Loucy (cell line): ENCODE measurements at regions not wholly inside any gene's neighbourhood (a gene's known extent, or its start where the extent isn't known, plus 50 kb on each side); places are given as distances from the start of the nearest gene placed in this dataset.

Experiments used
- H2AFZ ChIP-seq: fragments of 200-600 bp; sonication (generic); 2 replicates; pipeline ENCODE4 v1.6.0; 2016; ENCODE audit warnings: antibody characterized with exemption, mild to moderate bottlenecking, low read length, moderate library complexity
- H3F3A ChIP-seq: fragments of 200-600 bp; 2 replicates; pipeline ENCODE4 v1.6.0; 2016; ENCODE audit warnings: antibody characterized with exemption, low read depth, mild to moderate bottlenecking
- H3K27me3 ChIP-seq: fragments of 200-600 bp; sonication (generic); 2 replicates; pipeline ENCODE4 v1.6.1; 2014; ENCODE audit warnings: low read length, mild to moderate bottlenecking; ENCODE audit not compliant: insufficient read depth, poor library complexity, severe bottlenecking
- H3K36me3 ChIP-seq: fragments of 200-600 bp; sonication (generic); 2 replicates; pipeline ENCODE4 v1.6.1; 2016; ENCODE audit warnings: low read length; ENCODE audit not compliant: insufficient read depth
- H3K4me1 ChIP-seq: fragments of 200-600 bp; sonication (generic); 2 replicates; pipeline ENCODE4 v1.5.1; 2014; ENCODE audit warnings: low read length, mild to moderate bottlenecking; ENCODE audit not compliant: insufficient read depth, poor library complexity, severe bottlenecking
- H3K4me2 ChIP-seq: fragments of 200-600 bp; sonication (generic); 2 replicates; pipeline ENCODE4 v1.6.0; 2014; ENCODE audit warnings: antibody characterized with exemption, low read length, low read depth, mild to moderate bottlenecking; ENCODE audit not compliant: poor library complexity, severe bottlenecking
- H3K4me3 ChIP-seq: fragments of 200-600 bp; sonication (generic); 2 replicates; pipeline ENCODE4 v1.5.1; 2014; ENCODE audit warnings: low read length, mild to moderate bottlenecking, mixed read lengths; ENCODE audit not compliant: poor library complexity, severe bottlenecking
- H3K79me2 ChIP-seq: fragments of 200-600 bp; sonication (generic); 2 replicates; pipeline ENCODE4 v1.6.1; 2014; ENCODE audit warnings: low read length; ENCODE audit not compliant: insufficient read depth
- H3K9ac ChIP-seq: fragments of 200-600 bp; sonication (generic); 2 replicates; pipeline ENCODE4 v1.6.0; 2014; ENCODE audit warnings: mild to moderate bottlenecking, low read depth, low read length, moderate library complexity; ENCODE audit not compliant: poor library complexity, severe bottlenecking
- H3K9me2 ChIP-seq: fragments of 200-600 bp; sonication (generic); replicated peaks from 2 replicates; pipeline ENCODE4 v1.6.1; 2016; ENCODE audit warnings: low read depth, low read length, mixed read lengths
- H3K9me3 ChIP-seq: fragments of 200-600 bp; sonication (generic); 2 replicates; pipeline ENCODE4 v1.6.1; 2014; ENCODE audit warnings: mild to moderate bottlenecking, antibody characterized with exemption, low read length, low read depth; ENCODE audit not compliant: insufficient read depth
- H4K20me1 ChIP-seq: fragments of 200-600 bp; sonication (generic); 2 replicates; pipeline ENCODE4 v1.6.0; 2014; ENCODE audit warnings: antibody characterized with exemption, low read length, mild to moderate bottlenecking; ENCODE audit not compliant: insufficient read depth, poor library complexity, severe bottlenecking
- CTCF ChIP-seq: fragments of 200-600 bp; sonication (generic); conservative IDR thresholded peaks from 2 replicates; pipeline ENCODE4 v1.5.1; 2014; ENCODE audit warnings: mild to moderate bottlenecking, antibody characterized with exemption, low read length
- EZH2phosphoT487 ChIP-seq: fragments of 200-600 bp; IDR thresholded peaks from 2 replicates; pipeline ENCODE4 v1.6.1; 2018; ENCODE audit warnings: antibody characterized with exemption, mild to moderate bottlenecking, moderate library complexity, borderline replicate concordance

- no peak for TF ChIP-seq CTCF
- TF ChIP-seq EZH2phosphoT487, result no peak
Observed at GRCh38 chr13:111048387-111048786, 66.7 kb upstream of the ARHGEF7 start.

GRCh38 chr13:111047326-111047725 lies 67.8 kb upstream of the ARHGEF7 start:
- H3K79me2 ChIP-seq, result no peaks in the 10 kb centered on the region
- no peaks in the 10 kb centered on the region for H3K9me3 ChIP-seq
- H2AFZ ChIP-seq, result 0 out of 2 replicates have a peak overlapping the region, but pooled peaks have one; percentile 60
- no peaks in the 10 kb centered on the region for H3K4me1 ChIP-seq
- no peaks in the 10 kb centered on the region for H3K9me2 ChIP-seq
- no peaks in the 10 kb centered on the region for H4K20me1 ChIP-seq
- no peak overlapping the region for H3K4me3 ChIP-seq
- H3K27me3 ChIP-seq, result no peaks in the 10 kb centered on the region
- no peak overlapping the region for H3K9ac ChIP-seq
- TF ChIP-seq EZH2phosphoT487, result no peak
- TF ChIP-seq CTCF, result no peak
- no peak overlapping the region for H3K4me2 ChIP-seq
- H3K36me3 ChIP-seq, result no peaks in the 10 kb centered on the region
- H3F3A ChIP-seq, result no peaks in the 10 kb centered on the region

More at GRCh38 chr13:111048387-111048786, 66.7 kb upstream of the ARHGEF7 start:
- H3K27me3 ChIP-seq, result no peaks in the 10 kb centered on the region
- no peaks in the 10 kb centered on the region for H4K20me1 ChIP-seq
- no peaks in the 10 kb centered on the region for H3K4me1 ChIP-seq
- no peaks in the 10 kb centered on the region for H3K36me3 ChIP-seq
- H3F3A ChIP-seq, result no peaks in the 10 kb centered on the region
- no peak overlapping the region for H3K9ac ChIP-seq
- no peak overlapping the region for H2AFZ ChIP-seq
- H3K9me3 ChIP-seq, result no peaks in the 10 kb centered on the region
- no peaks in the 10 kb centered on the region for H3K9me2 ChIP-seq
- H3K4me3 ChIP-seq, result no peak overlapping the region
- H3K4me2 ChIP-seq, result no peak overlapping the region
- H3K79me2 ChIP-seq, result no peaks in the 10 kb centered on the region

DNA sequence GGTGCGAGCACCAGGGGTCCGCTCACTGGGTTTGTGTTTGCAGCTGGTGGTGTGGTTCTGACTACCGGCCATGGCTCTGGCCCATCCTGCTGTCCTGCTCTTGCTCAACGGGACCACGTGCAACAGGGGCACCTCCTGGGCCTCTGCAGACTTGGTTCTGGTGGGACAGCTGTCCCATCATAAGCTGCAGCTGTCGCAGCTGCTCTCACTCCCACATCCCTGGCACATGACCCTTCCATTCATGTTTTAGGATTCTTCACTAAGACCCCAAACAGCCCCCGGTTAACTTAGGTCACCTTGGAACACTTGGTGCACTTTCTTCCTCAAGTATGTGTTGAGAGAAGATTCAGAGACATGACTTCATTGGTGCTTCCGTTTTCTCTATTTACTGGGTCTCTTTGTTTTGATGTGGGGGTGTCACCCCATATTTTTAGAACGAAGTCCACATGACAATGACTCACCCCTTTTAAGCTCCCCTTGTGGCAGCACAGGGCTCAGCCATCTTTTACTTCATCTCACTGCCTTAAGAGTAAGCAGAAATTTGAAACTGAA lies 68.4 kb upstream of the ARHGEF7 start:
- H3K9me3 ChIP-seq, result no peaks in the 10 kb centered on the region
- no peaks in the 10 kb centered on the region for H4K20me1 ChIP-seq
- H3K4me2 ChIP-seq, result no peak overlapping the region
- TF ChIP-seq CTCF, result no peak
- no peaks in the 10 kb centered on the region for H3K36me3 ChIP-seq
- no peaks in the 10 kb centered on the region for H3K27me3 ChIP-seq
- 0 out of 2 replicates have a peak overlapping the region, but pooled peaks have one; percentile 60 for H2AFZ ChIP-seq
- no peaks in the 10 kb centered on the region for H3F3A ChIP-seq
- no peak overlapping the region for H3K9ac ChIP-seq
- H3K79me2 ChIP-seq, result no peaks in the 10 kb centered on the region
- H3K4me3 ChIP-seq, result no peak overlapping the region
- H3K4me1 ChIP-seq, result no peaks in the 10 kb centered on the region
- H3K9me2 ChIP-seq, result no peaks in the 10 kb centered on the region
